Kidney (tissue), 13 donors: ENCODE measurements at regions not wholly inside any gene's neighbourhood (a gene's known extent, or its start where the extent isn't known, plus 50 kb on each side); places are given as distances from the start of the nearest gene placed in this dataset.
A peak's percentile ranks its signal among the peaks of the same experiment; 100 is the strongest.

Experiments
- DNase-seq, 5 donors: peaks; one replicate each; pipeline ENCODE4 v3.0.0-alpha.2; 2013 to 2020
- FAIRE-seq: peaks from 2 replicates; lab custom pipeline; 2012; peaks lifted over from hg19 to GRCh38; lab: Jason Lieb, UNC
- H3K27ac ChIP-seq, 2 donors: one replicate each; pipeline ENCODE4 v1.7.0; 2013; ENCODE audit warnings: low read depth in 2 of 2, low read length in 2 of 2, inconsistent platforms in 1 of 2
- H3K27me3 ChIP-seq: one replicate; pipeline ENCODE4 v1.7.1; 2013; ENCODE audit warnings: low read length, inconsistent platforms; ENCODE audit not compliant: control insufficient read depth, insufficient read depth
- H3K36me3 ChIP-seq, 3 donors: one replicate each; pipeline versions ENCODE4 v1.7.0 to v1.7.1; 2013; ENCODE audit warnings: low read length in 3 of 3, control low read depth in 1 of 3, inconsistent platforms in 1 of 3; ENCODE audit not compliant: insufficient read depth in 3 of 3, control insufficient read depth in 2 of 3
- H3K4me1 ChIP-seq, 3 donors: one replicate each; pipeline versions ENCODE4 v1.7.0 to v1.7.1; 2013; ENCODE audit warnings: low read length in 3 of 3, inconsistent platforms in 1 of 3, low read depth in 1 of 3; ENCODE audit not compliant: control insufficient read depth in 2 of 3, insufficient read depth in 2 of 3
- H3K4me3 ChIP-seq, 3 donors: one replicate each; pipeline versions ENCODE4 v1.7.0 to v1.8.1; 2013; ENCODE audit warnings: low read length in 3 of 3, control low read depth in 1 of 3, inconsistent platforms in 1 of 3
- H3K9ac ChIP-seq, 3 donors: one replicate each; pipeline versions ENCODE4 v1.7.0 to v1.7.1; 2013; ENCODE audit warnings: low read length in 3 of 3, control low read depth in 1 of 3, inconsistent platforms in 1 of 3
- H3K9me3 ChIP-seq, 3 donors: one replicate each; pipeline versions ENCODE4 v1.7.0 to v1.7.1; 2013; ENCODE audit warnings: low read length in 3 of 3, control low read depth in 1 of 3, inconsistent platforms in 1 of 3; ENCODE audit not compliant: control insufficient read depth in 2 of 3, insufficient read depth in 1 of 3
- intact Hi-C: fragments of 100-400 bp; cut with DNase I; formaldehyde crosslinking; loops from one replicate; pipeline ENCODE4 v1.11.1; 2022
- TF ChIP-seq, protein P1 (sequence below): IDR thresholded peaks from 3 replicates; pipeline ENCODE4 v1.5.1; 2012; ENCODE audit warnings: mild to moderate bottlenecking, moderate library complexity, borderline replicate concordance; ENCODE audit not compliant: insufficient read depth; ENCODE audit errors: extremely low read depth
- donor health status: control.
- donor health status: control.
- donor health status: control.
- donor health status: control.
- donor health status: control.
- donor health status: DM: yes; HTN: yes; CAD: no.
- donor health status: Normal renal cell carcinoma (clear cell type).

DNA sequence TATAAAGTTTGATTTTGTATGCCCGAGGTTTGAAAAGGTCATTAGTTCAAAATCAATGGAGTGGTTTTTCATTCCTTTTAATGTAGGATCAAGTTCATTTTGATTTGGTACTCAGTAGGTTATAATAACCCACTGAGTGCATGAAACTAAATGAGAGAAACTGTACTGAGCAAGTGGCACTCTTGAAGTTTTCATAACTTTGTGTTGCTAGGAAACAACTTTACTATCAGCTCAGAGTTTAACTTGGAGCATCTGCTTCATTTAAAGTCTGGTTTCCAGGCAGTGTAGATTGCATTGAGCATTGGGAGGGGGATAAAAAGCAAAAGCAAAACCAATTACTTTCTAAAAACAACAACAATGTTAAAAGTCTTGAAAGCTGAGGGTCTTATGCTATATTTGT lies 1361.6 kb upstream of the CHAC2 start:
- peak in 1 of 5 donors; percentile 52 for DNase-seq
- H3K4me1 ChIP-seq, result no peaks in the 10 kb centered on the region
- H3K36me3 ChIP-seq, result no peaks in the 10 kb centered on the region
- intact Hi-C loops, result no loop called here
- H3K9ac ChIP-seq, result no peak overlapping the region
- H3K27me3 ChIP-seq, result no peaks in the 10 kb centered on the region
- no peak overlapping the region for H3K27ac ChIP-seq
- H3K4me3 ChIP-seq, result no peak overlapping the region
- no peak for FAIRE-seq
- TF ChIP-seq, protein P1, sequence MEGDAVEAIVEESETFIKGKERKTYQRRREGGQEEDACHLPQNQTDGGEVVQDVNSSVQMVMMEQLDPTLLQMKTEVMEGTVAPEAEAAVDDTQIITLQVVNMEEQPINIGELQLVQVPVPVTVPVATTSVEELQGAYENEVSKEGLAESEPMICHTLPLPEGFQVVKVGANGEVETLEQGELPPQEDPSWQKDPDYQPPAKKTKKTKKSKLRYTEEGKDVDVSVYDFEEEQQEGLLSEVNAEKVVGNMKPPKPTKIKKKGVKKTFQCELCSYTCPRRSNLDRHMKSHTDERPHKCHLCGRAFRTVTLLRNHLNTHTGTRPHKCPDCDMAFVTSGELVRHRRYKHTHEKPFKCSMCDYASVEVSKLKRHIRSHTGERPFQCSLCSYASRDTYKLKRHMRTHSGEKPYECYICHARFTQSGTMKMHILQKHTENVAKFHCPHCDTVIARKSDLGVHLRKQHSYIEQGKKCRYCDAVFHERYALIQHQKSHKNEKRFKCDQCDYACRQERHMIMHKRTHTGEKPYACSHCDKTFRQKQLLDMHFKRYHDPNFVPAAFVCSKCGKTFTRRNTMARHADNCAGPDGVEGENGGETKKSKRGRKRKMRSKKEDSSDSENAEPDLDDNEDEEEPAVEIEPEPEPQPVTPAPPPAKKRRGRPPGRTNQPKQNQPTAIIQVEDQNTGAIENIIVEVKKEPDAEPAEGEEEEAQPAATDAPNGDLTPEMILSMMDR, result no peak
- no peaks in the 10 kb centered on the region for H3K9me3 ChIP-seq

DNA sequence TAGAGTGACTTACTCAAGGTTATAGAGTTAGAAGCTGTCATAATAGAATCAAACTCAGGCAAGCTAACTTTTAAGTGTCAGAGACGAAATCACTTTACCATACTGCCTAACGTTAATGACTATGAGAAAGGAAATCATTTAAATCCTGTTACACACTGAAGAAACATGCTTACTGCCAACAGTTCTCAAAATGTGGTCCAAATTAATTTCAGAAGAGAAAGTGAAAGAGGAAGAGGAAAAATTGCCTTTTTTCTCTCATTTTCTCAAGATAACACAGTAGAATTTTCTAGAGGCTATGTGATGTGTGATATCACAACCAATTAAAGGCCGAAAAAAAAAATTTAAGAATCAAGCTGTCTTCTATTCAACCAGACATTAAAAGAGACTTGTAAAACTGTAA lies 1362.7 kb upstream of the CHAC2 start:
- TF ChIP-seq, protein P1, result no peak
- H3K27ac ChIP-seq, result no peak overlapping the region
- no peaks in the 10 kb centered on the region for H3K4me1 ChIP-seq
- no peak for FAIRE-seq
- H3K36me3 ChIP-seq, result no peaks in the 10 kb centered on the region
- H3K9me3 ChIP-seq, result no peaks in the 10 kb centered on the region
- DNase-seq, result no peak
- no peak overlapping the region for H3K9ac ChIP-seq
- intact Hi-C loops, result no loop called here
- no peak overlapping the region for H3K4me3 ChIP-seq
- no peaks in the 10 kb centered on the region for H3K27me3 ChIP-seq

DNA sequence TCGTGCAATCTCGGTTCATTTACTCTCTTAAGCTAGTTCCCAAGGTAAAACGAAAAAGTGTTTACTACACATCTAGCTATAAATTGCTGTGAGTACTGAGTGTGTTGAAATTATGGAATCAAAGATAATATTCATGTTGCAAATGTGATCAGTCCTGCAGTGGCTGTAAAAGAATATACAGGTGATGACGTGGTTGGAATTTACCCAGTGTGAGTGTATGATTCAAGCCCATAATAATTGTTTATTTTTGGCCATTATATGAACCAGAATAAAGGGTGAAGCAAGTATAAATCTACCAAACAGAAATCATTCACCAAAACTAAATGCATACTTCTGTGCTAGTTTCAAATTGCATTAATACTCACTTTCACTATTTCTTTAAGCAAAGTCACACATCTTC lies 1363.6 kb upstream of the CHAC2 start:
- Histone ChIP-seq H3K36me3 (no peaks in the 10 kb centered on the region), H3K4me1 (no peaks in the 10 kb centered on the region), H3K27ac (no peak overlapping the region), H3K4me3 (no peak overlapping the region), H3K9me3 (no peaks in the 10 kb centered on the region), H3K9ac (no peak overlapping the region), H3K27me3 (no peaks in the 10 kb centered on the region)
- DNase-seq (no peak), FAIRE-seq (no peak)
- intact Hi-C loops, result no loop called here
- TF ChIP-seq, protein P1, result no peak

DNA sequence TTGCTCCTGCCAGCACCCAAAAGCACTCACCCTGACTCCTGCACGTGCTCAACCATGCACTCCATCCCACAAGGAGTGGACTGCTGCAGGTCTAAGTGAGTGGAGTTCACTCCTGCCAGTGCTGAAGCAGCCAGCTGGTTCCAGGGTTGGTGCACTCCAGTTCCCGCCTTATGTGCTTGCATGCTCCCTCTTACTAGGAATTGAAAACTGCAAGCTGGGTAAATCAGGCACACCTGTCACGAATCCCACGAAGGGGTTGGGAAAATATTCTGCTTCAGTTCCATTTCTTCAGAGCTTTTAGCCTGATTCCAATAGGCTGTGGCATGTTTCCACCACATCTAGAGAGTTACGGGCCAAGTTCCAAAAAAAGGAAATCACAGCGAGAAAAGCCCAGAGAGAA lies 1365.5 kb upstream of the CHAC2 start:
- Histone ChIP-seq H3K36me3 (no peaks in the 10 kb centered on the region), H3K4me3 (no peak overlapping the region), H3K4me1 (no peaks in the 10 kb centered on the region), H3K9me3 (no peaks in the 10 kb centered on the region), H3K27me3 (no peaks in the 10 kb centered on the region), H3K27ac (no peak overlapping the region), H3K9ac (no peak overlapping the region)
- intact Hi-C loops, result no loop called here
- FAIRE-seq (no peak), DNase-seq (peak in 1 of 5 donors; percentile 50)
- TF ChIP-seq, protein P1, result no peak
